Stomach (tissue), 4 donors: ENCODE measurements at regions not wholly inside any gene's neighbourhood (a gene's known extent, or its start where the extent isn't known, plus 50 kb on each side); places are given as distances from the start of the nearest gene placed in this dataset.

ENCODE experiments used
- CTCF ChIP-seq, 7 experiments: fragments of 450-650 bp in 4 of 7; fragments of 200-600 bp in 3 of 7; sonication (generic) in 3 of 7; IDR thresholded peaks; one replicate each; pipeline ENCODE4 v1.5.1; 2016 to 2019; ENCODE audit warnings: antibody characterized with exemption in 7 of 7, control low read depth in 2 of 7, mild to moderate bottlenecking in 1 of 7
- POLR2A ChIP-seq, 4 donors: fragments of 450-650 bp; IDR thresholded peaks; one replicate each; pipeline ENCODE4 v1.6.1; 2016; ENCODE audit warnings: antibody characterized with exemption in 4 of 4, control low read depth in 2 of 4, mild to moderate bottlenecking in 1 of 4, moderate library complexity in 1 of 4
- POLR2AphosphoS5 ChIP-seq, 3 donors: sonication (generic); formaldehyde crosslinking; IDR thresholded peaks; one replicate each; pipeline ENCODE4 v1.6.1; 2016; ENCODE audit warnings: antibody characterized with exemption in 3 of 3

- TF ChIP-seq CTCF (IDR thresholded peaks at IDR 0.05) (no peak), POLR2AphosphoS5 (IDR thresholded peaks at IDR 0.05) (no peak), POLR2A (IDR thresholded peaks at IDR 0.05) (no peak)
These were observed 146.9 kb downstream of the MIS18A start for GRCh38 chr21:32131960-32132359.
